AG04449 (cell line): ENCODE measurements at regions not wholly inside any gene's neighbourhood (a gene's known extent, or its start where the extent isn't known, plus 50 kb on each side); places are given as distances from the start of the nearest gene placed in this dataset.
"Not testable (repeated sequence)": the region's sequence is repeated elsewhere in the genome, so short reads cannot be mapped to it uniquely, and the experiment has no call there.

Experiments used
- CTCF ChIA-PET: fragments of 350-600 bp; formaldehyde crosslinking; extraction: SDS; loops from one replicate; lab custom pipeline; 2021; ENCODE audit warnings: antibody characterized with exemption; lab: Yijun Ruan, JAX
- POLR2A ChIA-PET: fragments of 400-600, 350-600 bp; formaldehyde crosslinking; extraction: SDS; loops from one replicate; lab custom pipeline; 2020; ENCODE audit warnings: antibody characterized with exemption, inconsistent platforms; lab: Yijun Ruan, JAX
- DNase-seq: peaks from one replicate; pipeline ENCODE4 v3.0.0-alpha.2; 2010; ENCODE audit warnings: low read depth, low spot score
- H3K4me3 ChIP-seq: 2 replicates; pipeline ENCODE4 v1.5.1; 2011; ENCODE audit warnings: low read depth, mild to moderate bottlenecking, control low read depth, low read length
- CTCF ChIP-seq: IDR thresholded peaks from one replicate; pipeline ENCODE4 v1.5.1; 2011; ENCODE audit warnings: mild to moderate bottlenecking, moderate library complexity, low read length, control low read depth, inconsistent platforms; ENCODE audit not compliant: insufficient read depth; ENCODE audit errors: missing control alignments

- POLR2A ChIA-PET = no interaction called here
- TF ChIP-seq CTCF = no peak
- CTCF ChIA-PET = no interaction called here
- no peak for DNase-seq
- no peak overlapping the region for H3K4me3 ChIP-seq
Measured at GRCh38 chr2:80987466-80987865, 682.9 kb upstream of the LRRTM1 start.

GRCh38 chr2:80969900-80970299 lies 665.3 kb upstream of the LRRTM1 start:
- ChIA-PET CTCF (no interaction called here), POLR2A (no interaction called here)
- no peak for DNase-seq
- no peak overlapping the region for H3K4me3 ChIP-seq
- no peak for TF ChIP-seq CTCF

GRCh38 chr2:80968450-80968849 lies 663.9 kb upstream of the LRRTM1 start:
- CTCF ChIA-PET = no interaction called here
- POLR2A ChIA-PET = no interaction called here
- no peak overlapping the region for H3K4me3 ChIP-seq
- no peak for DNase-seq
- no peak for TF ChIP-seq CTCF

GRCh38 chr2:80947601-80948130 lies 643.1 kb upstream of the LRRTM1 start:
- TF ChIP-seq CTCF = no peak
- ChIA-PET CTCF (no interaction called here), POLR2A (no interaction called here)
- H3K4me3 ChIP-seq = no peak overlapping the region
- no peak for DNase-seq

GRCh38 chr2:80943487-80943886 lies 638.9 kb upstream of the LRRTM1 start:
- TF ChIP-seq CTCF = no peak
- H3K4me3 ChIP-seq = no peak overlapping the region
- ChIA-PET CTCF (no interaction called here), POLR2A (no interaction called here)
- no peak for DNase-seq

- POLR2A ChIA-PET = no interaction called here
- no peak for DNase-seq
- TF ChIP-seq CTCF = no peak
- no peak overlapping the region for H3K4me3 ChIP-seq
- CTCF ChIA-PET = no interaction called here
Measured at GRCh38 chr2:80942766-80943165, 638.2 kb upstream of the LRRTM1 start.

GRCh38 chr2:80938463-80938862 lies 633.9 kb upstream of the LRRTM1 start:
- ChIA-PET POLR2A (no interaction called here), CTCF (no interaction called here)
- DNase-seq = no peak
- TF ChIP-seq CTCF = no peak
- no peak overlapping the region for H3K4me3 ChIP-seq

- POLR2A ChIA-PET, CTCF ChIA-PET, DNase-seq, H3K4me3 ChIP-seq: not testable (repeated sequence)
Measured at GRCh38 chr2:80931820-80932219, 627.3 kb upstream of the LRRTM1 start.
